Pancreas (tissue), 10 donors: ENCODE measurements at regions not wholly inside any gene's neighbourhood (a gene's known extent, or its start where the extent isn't known, plus 50 kb on each side); places are given as distances from the start of the nearest gene placed in this dataset.
A peak's percentile ranks its signal among the peaks of the same experiment; 100 is the strongest.

Source experiments
- ATAC-seq, 4 donors: fragments of 200-7000 bp; cut with Tn5 transposase; one replicate each; pipeline versions ENCODE4 v1.8.0 to v1.9.1; 2020; ENCODE audit warnings: mild to moderate bottlenecking in 4 of 4, moderate library complexity in 4 of 4
- DNase-seq, 6 donors: peaks; one replicate each; pipeline ENCODE4 v3.0.0-alpha.2; 2020
- FAIRE-seq: peaks from 2 replicates; lab custom pipeline; 2012; peaks lifted over from hg19 to GRCh38; lab: Jason Lieb, UNC
- H3K27ac ChIP-seq, 4 donors: fragments of 200-600 bp; sonication (generic); 1 replicate in 3 of 4; 2 replicates in 1 of 4; pipeline versions ENCODE4 v1.5.0 to v1.8.0; 2020
- H3K27me3 ChIP-seq, 4 donors: fragments of 200-600 bp; one replicate each; pipeline ENCODE4 v1.8.0; 2021
- H3K36me3 ChIP-seq, 3 donors: fragments of 200-600 bp; sonication (generic) in 1 of 3; one replicate each; pipeline versions ENCODE4 v1.5.0 to v1.8.0; 2020 to 2021
- H3K4me1 ChIP-seq, 3 donors: fragments of 200-600 bp; one replicate each; pipeline ENCODE4 v1.8.0; 2021
- H3K4me3 ChIP-seq, 4 donors: fragments of 200-600 bp; sonication (generic) in 2 of 4; one replicate each; pipeline versions ENCODE4 v1.5.0 to v1.8.0; 2020 to 2021
- H3K9me3 ChIP-seq, 4 donors: fragments of 200-600 bp; one replicate each; pipeline ENCODE4 v1.8.0; 2021
- WGBS, 2 donors: extraction: QIAGEN DNeasy Blood & Tissue Kit; methylation state at CpG; one replicate each; pipeline ENCODE4 v1.1.7; 2013; 5-methylcytosine and 5-hydroxymethylcytosine counted together
- intact Hi-C, 3 donors: fragments of 100-400 bp; cut with DNase I; formaldehyde crosslinking; loops; one replicate each; pipeline versions ENCODE4 v1.11.1 to v1.14.2; 2022
- TF ChIP-seq, protein P1 (sequence below), 4 donors: fragments of 200-600 bp; sonication (generic) in 3 of 4; IDR thresholded peaks; one replicate each; pipeline versions ENCODE4 v1.5.0 to v1.8.0; 2021; ENCODE audit warnings: antibody characterized with exemption in 4 of 4
- donor health status: healthy with polysubstance abuse.
- donor health status: DM: no; HTN: no; CAD: no; lungs with moderate emphysema.
- donor health status: DM: no; HTN: no; CAD: no.
- donor health status: control.
- donor health status: control.
- donor health status: Bipolar disorder and iron deficiency.
- donor health status: DM: yes; HTN: yes; CAD: no.
- donor health status: DM: no; HTN: no; CAD: no.
- donor health status: DM: no; HTN: no; CAD: no.
- donor health status: DM: yes; HTN: yes; CAD: no.

GRCh38 chr12:33575346-33575745 is 135.7 kb upstream of the SYT10 start:
- 18 to 31% methylated on average over 3 of the region's 3 CpGs for WGBS, 2 donors
- DNase-seq (no peak), FAIRE-seq (no peak), ATAC-seq (no peak)
- Histone ChIP-seq H3K4me3 (no peak overlapping the region), H3K27me3 (no peaks in the 10 kb centered on the region), H3K9me3 (no peaks in the 10 kb centered on the region), H3K36me3 (no peaks in the 10 kb centered on the region), H3K27ac (no peak overlapping the region), H3K4me1 (no peaks in the 10 kb centered on the region)
- TF ChIP-seq, protein P1, sequence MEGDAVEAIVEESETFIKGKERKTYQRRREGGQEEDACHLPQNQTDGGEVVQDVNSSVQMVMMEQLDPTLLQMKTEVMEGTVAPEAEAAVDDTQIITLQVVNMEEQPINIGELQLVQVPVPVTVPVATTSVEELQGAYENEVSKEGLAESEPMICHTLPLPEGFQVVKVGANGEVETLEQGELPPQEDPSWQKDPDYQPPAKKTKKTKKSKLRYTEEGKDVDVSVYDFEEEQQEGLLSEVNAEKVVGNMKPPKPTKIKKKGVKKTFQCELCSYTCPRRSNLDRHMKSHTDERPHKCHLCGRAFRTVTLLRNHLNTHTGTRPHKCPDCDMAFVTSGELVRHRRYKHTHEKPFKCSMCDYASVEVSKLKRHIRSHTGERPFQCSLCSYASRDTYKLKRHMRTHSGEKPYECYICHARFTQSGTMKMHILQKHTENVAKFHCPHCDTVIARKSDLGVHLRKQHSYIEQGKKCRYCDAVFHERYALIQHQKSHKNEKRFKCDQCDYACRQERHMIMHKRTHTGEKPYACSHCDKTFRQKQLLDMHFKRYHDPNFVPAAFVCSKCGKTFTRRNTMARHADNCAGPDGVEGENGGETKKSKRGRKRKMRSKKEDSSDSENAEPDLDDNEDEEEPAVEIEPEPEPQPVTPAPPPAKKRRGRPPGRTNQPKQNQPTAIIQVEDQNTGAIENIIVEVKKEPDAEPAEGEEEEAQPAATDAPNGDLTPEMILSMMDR (IDR thresholded peaks at IDR 0.05), result no peak
- intact Hi-C loops, result no loop called here

DNA sequence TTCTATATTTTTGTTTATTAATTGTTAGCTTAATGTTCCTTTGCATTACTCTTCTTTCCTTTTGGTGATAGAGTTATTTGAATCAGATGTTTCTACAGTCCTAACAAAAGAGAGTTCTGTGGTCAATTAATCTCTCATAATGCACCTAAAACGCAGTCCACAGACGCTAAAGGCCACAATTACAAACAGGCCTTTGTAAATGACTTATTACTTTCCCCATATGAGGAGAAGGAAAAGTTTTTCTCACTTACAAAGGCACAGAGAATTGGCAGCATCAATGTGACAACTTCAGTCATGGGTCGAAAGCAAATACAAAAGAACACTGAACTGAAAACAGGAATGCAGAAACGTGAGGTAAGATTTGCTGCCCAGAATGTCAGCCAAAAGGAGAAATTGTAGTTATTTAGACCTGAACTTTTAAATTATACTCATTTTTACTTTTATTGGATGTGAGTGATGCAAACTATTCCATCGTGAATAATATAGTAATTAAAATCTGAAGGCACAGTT is 142.0 kb upstream of the SYT10 start:
- no peak for ATAC-seq
- FAIRE-seq, result no peak
- no peaks in the 10 kb centered on the region for H3K9me3 ChIP-seq
- no peaks in the 10 kb centered on the region for H3K36me3 ChIP-seq
- intact Hi-C loops, result no loop called here
- 30 to 32% methylated on average over 5 of the region's 5 CpGs for WGBS, 2 donors
- no peak for DNase-seq
- TF ChIP-seq, protein P1 (IDR thresholded peaks at IDR 0.05), result no peak
- H3K27ac ChIP-seq, result no peak overlapping the region
- H3K4me1 ChIP-seq, result no peaks in the 10 kb centered on the region
- H3K4me3 ChIP-seq, result no peak overlapping the region
- no peaks in the 10 kb centered on the region for H3K27me3 ChIP-seq

DNA sequence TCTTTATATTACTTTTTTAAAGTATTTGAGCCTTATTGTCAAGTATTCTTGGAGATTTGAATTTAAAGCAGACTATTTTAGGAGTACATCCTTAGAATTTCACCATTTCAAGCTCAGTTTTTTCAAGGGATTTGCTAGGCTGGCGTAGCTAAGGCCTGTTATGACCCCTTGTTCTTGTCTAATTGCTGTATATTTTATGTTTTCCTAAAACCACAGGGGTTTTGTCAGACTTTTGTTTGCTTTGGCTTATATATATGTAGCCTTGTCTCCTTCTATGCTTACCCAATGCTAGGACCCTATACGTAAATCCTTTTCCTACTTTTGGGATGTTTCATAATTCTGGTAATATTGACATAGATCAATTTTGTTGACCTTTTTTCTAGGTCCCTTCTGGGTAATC is 147.0 kb upstream of the SYT10 start:
- H3K27ac ChIP-seq, result no peak overlapping the region
- H3K4me3 ChIP-seq, result no peak overlapping the region
- ATAC-seq (no peak), FAIRE-seq (no peak), DNase-seq (no peak)
- H3K9me3 ChIP-seq, result no peaks in the 10 kb centered on the region
- WGBS, 2 donors, result 55 to 75% methylated on average over 2 of the region's 2 CpGs
- TF ChIP-seq, protein P1 (IDR thresholded peaks at IDR 0.05), result no peak
- no peaks in the 10 kb centered on the region for H3K36me3 ChIP-seq
- no peaks in the 10 kb centered on the region for H3K27me3 ChIP-seq
- no peaks in the 10 kb centered on the region for H3K4me1 ChIP-seq
- intact Hi-C loops, result no loop called here

GRCh38 chr12:33587354-33587753 is 147.7 kb upstream of the SYT10 start:
- WGBS, 2 donors, result 51 to 81% methylated on average over 1 of the region's 1 CpG
- no peaks in the 10 kb centered on the region for H3K4me1 ChIP-seq
- no peaks in the 10 kb centered on the region for H3K36me3 ChIP-seq
- DNase-seq (no peak), ATAC-seq (no peak), FAIRE-seq (no peak)
- H3K9me3 ChIP-seq, result no peaks in the 10 kb centered on the region
- no peaks in the 10 kb centered on the region for H3K27me3 ChIP-seq
- no peak overlapping the region for H3K27ac ChIP-seq
- TF ChIP-seq, protein P1 (IDR thresholded peaks at IDR 0.05), result no peak
- intact Hi-C loops, result no loop called here
- no peak overlapping the region for H3K4me3 ChIP-seq

GRCh38 chr12:33587784-33588712 is 148.4 kb upstream of the SYT10 start:
- no peak for DNase-seq
- no peaks in the 10 kb centered on the region for H3K27me3 ChIP-seq
- H3K4me3 ChIP-seq, result no peak overlapping the region
- no peaks in the 10 kb centered on the region for H3K36me3 ChIP-seq
- FAIRE-seq, result no peak
- ATAC-seq, result peak in 1 of 4 donors; percentile 55
- 54 to 65% methylated on average over 8 of the region's 8 CpGs for WGBS, 2 donors
- TF ChIP-seq, protein P1 (IDR thresholded peaks at IDR 0.05), result no peak
- no peaks in the 10 kb centered on the region for H3K4me1 ChIP-seq
- intact Hi-C loops, result no loop called here
- no peaks in the 10 kb centered on the region for H3K9me3 ChIP-seq
- no peak overlapping the region for H3K27ac ChIP-seq
